ENCODE measurements at regions not wholly inside any gene's neighbourhood (a gene's known extent, or its start where the extent isn't known, plus 50 kb on each side); places are given as distances from the start of the nearest gene placed in this dataset.

GRCh38 chr1:185515696-185516095 is 198.7 kb upstream of the IVNS1ABP start:
- TF ChIP-seq, protein P1, sequence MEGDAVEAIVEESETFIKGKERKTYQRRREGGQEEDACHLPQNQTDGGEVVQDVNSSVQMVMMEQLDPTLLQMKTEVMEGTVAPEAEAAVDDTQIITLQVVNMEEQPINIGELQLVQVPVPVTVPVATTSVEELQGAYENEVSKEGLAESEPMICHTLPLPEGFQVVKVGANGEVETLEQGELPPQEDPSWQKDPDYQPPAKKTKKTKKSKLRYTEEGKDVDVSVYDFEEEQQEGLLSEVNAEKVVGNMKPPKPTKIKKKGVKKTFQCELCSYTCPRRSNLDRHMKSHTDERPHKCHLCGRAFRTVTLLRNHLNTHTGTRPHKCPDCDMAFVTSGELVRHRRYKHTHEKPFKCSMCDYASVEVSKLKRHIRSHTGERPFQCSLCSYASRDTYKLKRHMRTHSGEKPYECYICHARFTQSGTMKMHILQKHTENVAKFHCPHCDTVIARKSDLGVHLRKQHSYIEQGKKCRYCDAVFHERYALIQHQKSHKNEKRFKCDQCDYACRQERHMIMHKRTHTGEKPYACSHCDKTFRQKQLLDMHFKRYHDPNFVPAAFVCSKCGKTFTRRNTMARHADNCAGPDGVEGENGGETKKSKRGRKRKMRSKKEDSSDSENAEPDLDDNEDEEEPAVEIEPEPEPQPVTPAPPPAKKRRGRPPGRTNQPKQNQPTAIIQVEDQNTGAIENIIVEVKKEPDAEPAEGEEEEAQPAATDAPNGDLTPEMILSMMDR (IDR thresholded peaks at IDR 0.05; ENCODE audit: borderline replicate concordance, extremely low read depth, low read length, poor library complexity, severe bottlenecking) = no peak
- no peak for TF ChIP-seq EZH2 (IDR thresholded peaks at IDR 0.05; ENCODE audit: borderline replicate concordance, low read depth, low read length, severe bottlenecking)
